ENCODE measurements at regions not wholly inside any gene's neighbourhood (a gene's known extent, or its start where the extent isn't known, plus 50 kb on each side); places are given as distances from the start of the nearest gene placed in this dataset.

- H3K27me3 Mint-ChIP-seq (ENCODE audit: insufficient read depth, low read depth, poor library complexity): no peaks in the 10 kb centered on the region
- Histone ChIP-seq H3K4me1 (ENCODE audit: insufficient read depth) (peaks cover 2% of the 10 kb centered on the region; the same call in 1 of the 2 replicates), H3K27me3 (ENCODE audit: insufficient read depth) (no peaks in the 10 kb centered on the region), H3K4me2 (no peak overlapping the region), H4K20me1 (replicated peaks; ENCODE audit: insufficient read depth) (no peaks in the 10 kb centered on the region), H3K79me2 (replicated peaks; ENCODE audit: insufficient read depth) (no peaks in the 10 kb centered on the region), H3K36me3 (ENCODE audit: insufficient read depth) (no peaks in the 10 kb centered on the region), H3K4me3 (no peak overlapping the region), H3K9me2 (ENCODE audit: insufficient read depth) (no peaks in the 10 kb centered on the region), H3K27ac (ENCODE audit: low read depth) (no peak overlapping the region), H3F3A (replicated peaks; ENCODE audit: low read depth) (no peaks in the 10 kb centered on the region), H2AFZ (no peak overlapping the region)
- H3K9me3 Mint-ChIP-seq: no peaks in the 10 kb centered on the region
- DNase-seq (ENCODE audit: low spot score) (no peak), ATAC-seq (no peak)
- H3K36me3 Mint-ChIP-seq (ENCODE audit: low read depth): no peaks in the 10 kb centered on the region
- no peak overlapping the region for H3K4me3 Mint-ChIP-seq
- no peak overlapping the region for H3K27ac Mint-ChIP-seq
- no peaks in the 10 kb centered on the region for H3K4me1 Mint-ChIP-seq
- TF ChIP-seq ZNF462 (CRISPR knock-in tag; IDR thresholded peaks at IDR 0.05) (no peak), REST (IDR thresholded peaks at IDR 0.05; ENCODE audit: unreplicated experiment) (no peak), POLR2AphosphoS5 (IDR thresholded peaks at IDR 0.05; ENCODE audit: low read depth) (no peak), ZNF114 (CRISPR knock-in tag; IDR thresholded peaks at IDR 0.05) (no peak), EZH2phosphoT487 (IDR thresholded peaks at IDR 0.05; ENCODE audit: unreplicated experiment) (no peak), EZH2 (IDR thresholded peaks at IDR 0.05; ENCODE audit: low read depth, unreplicated experiment) (no peak)
Measured at GRCh38 chr13:64639206-64639605, 2590.9 kb downstream of the PCDH9 start.

Data from GM23338 (cell line).